ENCODE measurements at regions not wholly inside any gene's neighbourhood (a gene's known extent, or its start where the extent isn't known, plus 50 kb on each side); places are given as distances from the start of the nearest gene placed in this dataset.

GRCh38 chr11:127470306-127470884, 469.8 kb upstream of the KIRREL3 start:
- H3K4me1 ChIP-seq (ENCODE audit: insufficient read depth, low read length) = no peaks in the 10 kb centered on the region
- Mint-ChIP-seq H3K27me3 (ENCODE audit: low read depth, unreplicated experiment) (peaks cover 4% of the 10 kb centered on the region), H3K36me3 (ENCODE audit: low read depth, unreplicated experiment) (no peaks in the 10 kb centered on the region), H3K9me3 (ENCODE audit: unreplicated experiment) (no peaks in the 10 kb centered on the region), H3K4me1 (ENCODE audit: low read depth, unreplicated experiment) (no peaks in the 10 kb centered on the region), H3K4me3 (ENCODE audit: unreplicated experiment) (no peak overlapping the region), H3K27ac (ENCODE audit: unreplicated experiment) (no peak overlapping the region)
- no peak for DNase-seq (ENCODE audit: low read depth)
- no peaks in the 10 kb centered on the region for H3K36me3 ChIP-seq (ENCODE audit: insufficient read depth, low read length)
- H2AFZ ChIP-seq (ENCODE audit: low read depth, low read length) = no peak overlapping the region
- H3K4me3 ChIP-seq (ENCODE audit: insufficient read depth, low read depth, low read length) = no peak overlapping the region
- no peaks in the 10 kb centered on the region for H3K79me2 ChIP-seq (ENCODE audit: insufficient read depth, low read length)
- no peak for FAIRE-seq
- no peaks in the 10 kb centered on the region for H4K20me1 ChIP-seq (ENCODE audit: insufficient read depth, low read length)
- H3K4me2 ChIP-seq (ENCODE audit: low read length) = no peak overlapping the region
- H3K27ac ChIP-seq (ENCODE audit: low read depth, low read length) = no peak overlapping the region
- H3K9me3 ChIP-seq (ENCODE audit: insufficient read depth, low read depth, low read length) = no peaks in the 10 kb centered on the region
- peak; percentile 36 for TF ChIP-seq CTCF (IDR thresholded peaks at IDR 0.05; ENCODE audit: insufficient read depth, low read depth, low read length)
- no peak for TF ChIP-seq EZH2 (IDR thresholded peaks at IDR 0.05; ENCODE audit: insufficient read depth, low read length)
- no peak overlapping the region for H3K9ac ChIP-seq (ENCODE audit: low read length)
- no peaks in the 10 kb centered on the region for H3K27me3 ChIP-seq (ENCODE audit: insufficient read depth, low read length)

GRCh38 chr11:127464325-127464724, 463.8 kb upstream of the KIRREL3 start:
- Mint-ChIP-seq H3K27ac (ENCODE audit: unreplicated experiment) (no peak overlapping the region), H3K36me3 (ENCODE audit: low read depth, unreplicated experiment) (no peaks in the 10 kb centered on the region), H3K4me3 (ENCODE audit: unreplicated experiment) (no peak overlapping the region), H3K9me3 (ENCODE audit: unreplicated experiment) (no peaks in the 10 kb centered on the region), H3K4me1 (ENCODE audit: low read depth, unreplicated experiment) (no peaks in the 10 kb centered on the region), H3K27me3 (ENCODE audit: low read depth, unreplicated experiment) (peaks cover 4% of the 10 kb centered on the region)
- Histone ChIP-seq H3K9ac (ENCODE audit: low read length) (no peak overlapping the region), H3K9me3 (ENCODE audit: insufficient read depth, low read depth, low read length) (no peaks in the 10 kb centered on the region), H2AFZ (ENCODE audit: low read depth, low read length) (no peak overlapping the region), H3K4me3 (ENCODE audit: insufficient read depth, low read depth, low read length) (no peak overlapping the region), H4K20me1 (ENCODE audit: insufficient read depth, low read length) (no peaks in the 10 kb centered on the region), H3K79me2 (ENCODE audit: insufficient read depth, low read length) (no peaks in the 10 kb centered on the region), H3K27me3 (ENCODE audit: insufficient read depth, low read length) (no peaks in the 10 kb centered on the region), H3K27ac (ENCODE audit: low read depth, low read length) (no peak overlapping the region), H3K4me1 (ENCODE audit: insufficient read depth, low read length) (no peaks in the 10 kb centered on the region), H3K4me2 (ENCODE audit: low read length) (no peak overlapping the region), H3K36me3 (ENCODE audit: insufficient read depth, low read length) (no peaks in the 10 kb centered on the region)
- no peak for FAIRE-seq
- TF ChIP-seq CTCF (IDR thresholded peaks at IDR 0.05; ENCODE audit: insufficient read depth, low read depth, low read length) = no peak
- no peak for TF ChIP-seq EZH2 (IDR thresholded peaks at IDR 0.05; ENCODE audit: insufficient read depth, low read length)
- no peak for DNase-seq (ENCODE audit: low read depth)

GRCh38 chr11:127462065-127462344, 461.4 kb upstream of the KIRREL3 start:
- H4K20me1 ChIP-seq (ENCODE audit: insufficient read depth, low read length) = no peaks in the 10 kb centered on the region
- Mint-ChIP-seq H3K27me3 (ENCODE audit: low read depth, unreplicated experiment) (peaks cover 8% of the 10 kb centered on the region), H3K9me3 (ENCODE audit: unreplicated experiment) (no peaks in the 10 kb centered on the region), H3K4me3 (ENCODE audit: unreplicated experiment) (no peak overlapping the region), H3K36me3 (ENCODE audit: low read depth, unreplicated experiment) (no peaks in the 10 kb centered on the region), H3K27ac (ENCODE audit: unreplicated experiment) (no peak overlapping the region), H3K4me1 (ENCODE audit: low read depth, unreplicated experiment) (no peaks in the 10 kb centered on the region)
- no peak overlapping the region for H3K4me2 ChIP-seq (ENCODE audit: low read length)
- H3K9ac ChIP-seq (ENCODE audit: low read length) = no peak overlapping the region
- TF ChIP-seq CTCF (IDR thresholded peaks at IDR 0.05; ENCODE audit: insufficient read depth, low read depth, low read length) = no peak
- TF ChIP-seq EZH2 (IDR thresholded peaks at IDR 0.05; ENCODE audit: insufficient read depth, low read length) = no peak
- no peak for FAIRE-seq
- H2AFZ ChIP-seq (ENCODE audit: low read depth, low read length) = no peak overlapping the region
- no peak for DNase-seq (ENCODE audit: low read depth)
- H3K27me3 ChIP-seq (ENCODE audit: insufficient read depth, low read length) = no peaks in the 10 kb centered on the region
- no peaks in the 10 kb centered on the region for H3K4me1 ChIP-seq (ENCODE audit: insufficient read depth, low read length)
- H3K4me3 ChIP-seq (ENCODE audit: insufficient read depth, low read depth, low read length) = no peak overlapping the region
- H3K79me2 ChIP-seq (ENCODE audit: insufficient read depth, low read length) = no peaks in the 10 kb centered on the region
- no peaks in the 10 kb centered on the region for H3K9me3 ChIP-seq (ENCODE audit: insufficient read depth, low read depth, low read length)
- no peaks in the 10 kb centered on the region for H3K36me3 ChIP-seq (ENCODE audit: insufficient read depth, low read length)
- no peak overlapping the region for H3K27ac ChIP-seq (ENCODE audit: low read depth, low read length)

Data from astrocyte (in vitro differentiated cells and primary cell).